Activated T-cell treated with anti-CD3 and anti-CD28 coated beads, Interleukin-2, amount 50 U/mL, for 24 hours (primary cell): ENCODE measurements at regions not wholly inside any gene's neighbourhood (a gene's known extent, or its start where the extent isn't known, plus 50 kb on each side); places are given as distances from the start of the nearest gene placed in this dataset.

Source experiments
- DNase-seq: peaks from one replicate; pipeline ENCODE4 v3.0.0-alpha.2; 2020
- H3K27ac Mint-ChIP-seq: 2 replicates; pipeline ENCODE4 v1.8.0; 2020; ENCODE audit warnings: mild to moderate bottlenecking, mixed read lengths
- H3K27me3 Mint-ChIP-seq: 2 replicates; pipeline ENCODE4 v1.8.0; 2020; ENCODE audit warnings: mixed read lengths
- H3K36me3 Mint-ChIP-seq: 2 replicates; pipeline ENCODE4 v1.8.0; 2020; ENCODE audit warnings: low read depth, mixed read lengths
- H3K4me1 Mint-ChIP-seq: 2 replicates; pipeline ENCODE4 v1.8.0; 2020; ENCODE audit warnings: low read depth, mixed read lengths
- H3K4me3 Mint-ChIP-seq: 2 replicates; pipeline ENCODE4 v1.8.0; 2020; ENCODE audit warnings: mild to moderate bottlenecking, moderate library complexity, mixed read lengths
- H3K9me3 Mint-ChIP-seq: 2 replicates; pipeline ENCODE4 v1.8.0; 2020; ENCODE audit warnings: mixed read lengths

- H3K27ac Mint-ChIP-seq: no peak overlapping the region
- peaks cover 3% of the 10 kb centered on the region for H3K9me3 Mint-ChIP-seq
- no peaks in the 10 kb centered on the region for H3K27me3 Mint-ChIP-seq
- no peaks in the 10 kb centered on the region for H3K4me1 Mint-ChIP-seq
- DNase-seq: no peak
- H3K36me3 Mint-ChIP-seq: no peaks in the 10 kb centered on the region
- H3K4me3 Mint-ChIP-seq: no peak overlapping the region
These were observed 184.4 kb upstream of the HS3ST3A1 start for GRCh38 chr17:13785981-13786598.

- Mint-ChIP-seq H3K36me3 (no peaks in the 10 kb centered on the region), H3K4me1 (no peaks in the 10 kb centered on the region), H3K27me3 (no peaks in the 10 kb centered on the region), H3K27ac (no peak overlapping the region), H3K9me3 (peaks cover 3% of the 10 kb centered on the region), H3K4me3 (no peak overlapping the region)
- DNase-seq: no peak
These were observed 185.9 kb upstream of the HS3ST3A1 start for GRCh38 chr17:13787636-13788035.

- H3K27ac Mint-ChIP-seq: no peak overlapping the region
- no peaks in the 10 kb centered on the region for H3K36me3 Mint-ChIP-seq
- H3K4me1 Mint-ChIP-seq: no peaks in the 10 kb centered on the region
- no peaks in the 10 kb centered on the region for H3K27me3 Mint-ChIP-seq
- peaks cover 3% of the 10 kb centered on the region for H3K9me3 Mint-ChIP-seq
- H3K4me3 Mint-ChIP-seq: no peak overlapping the region
- DNase-seq: no peak
These were observed 186.7 kb upstream of the HS3ST3A1 start for GRCh38 chr17:13788385-13788784.

- Mint-ChIP-seq H3K4me1 (no peaks in the 10 kb centered on the region), H3K27me3 (no peaks in the 10 kb centered on the region), H3K9me3 (peaks cover 3% of the 10 kb centered on the region), H3K4me3 (no peak overlapping the region), H3K27ac (no peak overlapping the region), H3K36me3 (no peaks in the 10 kb centered on the region)
- no peak for DNase-seq
These were observed 190.6 kb upstream of the HS3ST3A1 start for GRCh38 chr17:13792314-13792713.

GRCh38 chr17:13793951-13794350 is 192.2 kb upstream of the HS3ST3A1 start:
- Mint-ChIP-seq H3K27ac (no peak overlapping the region), H3K4me1 (no peaks in the 10 kb centered on the region), H3K27me3 (no peaks in the 10 kb centered on the region), H3K9me3 (peaks cover 3% of the 10 kb centered on the region), H3K4me3 (no peak overlapping the region), H3K36me3 (no peaks in the 10 kb centered on the region)
- DNase-seq: no peak

GRCh38 chr17:13797863-13798262 is 196.1 kb upstream of the HS3ST3A1 start:
- no peaks in the 10 kb centered on the region for H3K27me3 Mint-ChIP-seq
- no peak overlapping the region for H3K4me3 Mint-ChIP-seq
- DNase-seq: no peak
- no peaks in the 10 kb centered on the region for H3K36me3 Mint-ChIP-seq
- H3K4me1 Mint-ChIP-seq: no peaks in the 10 kb centered on the region
- H3K9me3 Mint-ChIP-seq: no peaks in the 10 kb centered on the region
- H3K27ac Mint-ChIP-seq: no peak overlapping the region

GRCh38 chr17:13806092-13806491 is 204.4 kb upstream of the HS3ST3A1 start:
- Mint-ChIP-seq H3K4me3 (no peak overlapping the region), H3K36me3 (no peaks in the 10 kb centered on the region), H3K27ac (no peak overlapping the region), H3K27me3 (no peaks in the 10 kb centered on the region), H3K4me1 (peaks cover 3% of the 10 kb centered on the region), H3K9me3 (no peaks in the 10 kb centered on the region)
- no peak for DNase-seq

- no peak overlapping the region for H3K4me3 Mint-ChIP-seq
- H3K4me1 Mint-ChIP-seq: peaks cover 5% of the 10 kb centered on the region
- no peaks in the 10 kb centered on the region for H3K36me3 Mint-ChIP-seq
- H3K9me3 Mint-ChIP-seq: no peaks in the 10 kb centered on the region
- H3K27ac Mint-ChIP-seq: no peak overlapping the region
- H3K27me3 Mint-ChIP-seq: no peaks in the 10 kb centered on the region
- no peak for DNase-seq
These were observed 205.4 kb upstream of the HS3ST3A1 start for GRCh38 chr17:13807103-13807502.

GRCh38 chr17:13812350-13812749 is 210.6 kb upstream of the HS3ST3A1 start:
- no peaks in the 10 kb centered on the region for H3K36me3 Mint-ChIP-seq
- H3K27me3 Mint-ChIP-seq: no peaks in the 10 kb centered on the region
- H3K9me3 Mint-ChIP-seq: no peaks in the 10 kb centered on the region
- DNase-seq: no peak
- no peak overlapping the region for H3K27ac Mint-ChIP-seq
- H3K4me3 Mint-ChIP-seq: no peak overlapping the region
- H3K4me1 Mint-ChIP-seq: peaks cover 3% of the 10 kb centered on the region

GRCh38 chr17:13813347-13814240 is 211.9 kb upstream of the HS3ST3A1 start:
- DNase-seq: no peak
- H3K27me3 Mint-ChIP-seq: no peaks in the 10 kb centered on the region
- no peaks in the 10 kb centered on the region for H3K36me3 Mint-ChIP-seq
- H3K4me1 Mint-ChIP-seq: peaks cover 3% of the 10 kb centered on the region
- no peak overlapping the region for H3K4me3 Mint-ChIP-seq
- H3K9me3 Mint-ChIP-seq: no peaks in the 10 kb centered on the region
- no peak overlapping the region for H3K27ac Mint-ChIP-seq

- DNase-seq: no peak
- H3K27ac Mint-ChIP-seq: no peak overlapping the region
- no peaks in the 10 kb centered on the region for H3K36me3 Mint-ChIP-seq
- H3K4me3 Mint-ChIP-seq: no peak overlapping the region
- H3K4me1 Mint-ChIP-seq: peaks cover 8% of the 10 kb centered on the region
- peaks cover 1% of the 10 kb centered on the region for H3K9me3 Mint-ChIP-seq
- no peaks in the 10 kb centered on the region for H3K27me3 Mint-ChIP-seq
These were observed 221.0 kb upstream of the HS3ST3A1 start for GRCh38 chr17:13822700-13823099.

- Mint-ChIP-seq H3K9me3 (peaks cover 2% of the 10 kb centered on the region), H3K36me3 (no peaks in the 10 kb centered on the region), H3K27me3 (no peaks in the 10 kb centered on the region), H3K4me3 (no peak overlapping the region), H3K4me1 (peaks cover 8% of the 10 kb centered on the region), H3K27ac (no peak overlapping the region)
- no peak for DNase-seq
These were observed 223.9 kb upstream of the HS3ST3A1 start for GRCh38 chr17:13825526-13826040.

- H3K27me3 Mint-ChIP-seq: no peaks in the 10 kb centered on the region
- peaks cover 2% of the 10 kb centered on the region for H3K9me3 Mint-ChIP-seq
- H3K36me3 Mint-ChIP-seq: no peaks in the 10 kb centered on the region
- H3K27ac Mint-ChIP-seq: no peak overlapping the region
- H3K4me1 Mint-ChIP-seq: peaks cover 8% of the 10 kb centered on the region
- H3K4me3 Mint-ChIP-seq: no peak overlapping the region
- no peak for DNase-seq
These were observed 225.4 kb upstream of the HS3ST3A1 start for GRCh38 chr17:13827118-13827517.

- H3K27me3 Mint-ChIP-seq: no peaks in the 10 kb centered on the region
- no peak overlapping the region for H3K4me3 Mint-ChIP-seq
- no peak for DNase-seq
- no peak overlapping the region for H3K27ac Mint-ChIP-seq
- H3K9me3 Mint-ChIP-seq: no peaks in the 10 kb centered on the region
- H3K36me3 Mint-ChIP-seq: no peaks in the 10 kb centered on the region
- no peaks in the 10 kb centered on the region for H3K4me1 Mint-ChIP-seq
These were observed 232.2 kb upstream of the HS3ST3A1 start for GRCh38 chr17:13833921-13834320.

GRCh38 chr17:13835151-13835550 is 233.4 kb upstream of the HS3ST3A1 start:
- Mint-ChIP-seq H3K27ac (no peak overlapping the region), H3K4me3 (no peak overlapping the region), H3K4me1 (peaks cover 3% of the 10 kb centered on the region), H3K9me3 (no peaks in the 10 kb centered on the region), H3K36me3 (no peaks in the 10 kb centered on the region), H3K27me3 (no peaks in the 10 kb centered on the region)
- DNase-seq: no peak
